IPS-15b (cell line): ENCODE measurements at regions not wholly inside any gene's neighbourhood (a gene's known extent, or its start where the extent isn't known, plus 50 kb on each side); places are given as distances from the start of the nearest gene placed in this dataset.
"Not testable (repeated sequence)": the region's sequence is repeated elsewhere in the genome, so short reads cannot be mapped to it uniquely, and the experiment has no call there.

Source experiments
- H3K27me3 ChIP-seq: one replicate; pipeline ENCODE4 v1.6.1; 2013; ENCODE audit warnings: low read length; ENCODE audit not compliant: control insufficient read depth, insufficient read depth
- H3K36me3 ChIP-seq: one replicate; pipeline ENCODE4 v1.6.1; 2013; ENCODE audit warnings: low read length; ENCODE audit not compliant: control insufficient read depth, insufficient read depth
- H3K4me1 ChIP-seq: one replicate; pipeline ENCODE4 v1.6.1; 2013; ENCODE audit warnings: mild to moderate bottlenecking, low read length; ENCODE audit not compliant: control insufficient read depth, insufficient read depth
- H3K4me3 ChIP-seq: one replicate; pipeline ENCODE4 v1.5.1; 2013; ENCODE audit warnings: low read depth, low read length
- H3K9ac ChIP-seq: one replicate; pipeline ENCODE4 v1.6.1; 2013; ENCODE audit warnings: low read depth, mild to moderate bottlenecking, low read length
- H3K9me3 ChIP-seq: one replicate; pipeline ENCODE4 v1.6.1; 2013; ENCODE audit warnings: mild to moderate bottlenecking, low read length; ENCODE audit not compliant: control insufficient read depth, insufficient read depth

- Histone ChIP-seq H3K9me3 (no peaks in the 10 kb centered on the region), H3K27me3 (no peaks in the 10 kb centered on the region), H3K4me1 (no peaks in the 10 kb centered on the region), H3K4me3 (no peak overlapping the region), H3K9ac (no peak overlapping the region), H3K36me3 (no peaks in the 10 kb centered on the region)
These were observed 680.4 kb upstream of the ITGA1 start for GRCh38 chr5:52107210-52107905.

- no peaks in the 10 kb centered on the region for H3K36me3 ChIP-seq
- H3K4me3 ChIP-seq: no peak overlapping the region
- H3K27me3 ChIP-seq: no peaks in the 10 kb centered on the region
- H3K9ac ChIP-seq: no peak overlapping the region
- H3K9me3 ChIP-seq: no peaks in the 10 kb centered on the region
- H3K4me1 ChIP-seq: no peaks in the 10 kb centered on the region
These were observed 667.9 kb upstream of the ITGA1 start for GRCh38 chr5:52119768-52120167.

- no peaks in the 10 kb centered on the region for H3K27me3 ChIP-seq
- H3K4me1 ChIP-seq: no peaks in the 10 kb centered on the region
- no peak overlapping the region for H3K4me3 ChIP-seq
- no peaks in the 10 kb centered on the region for H3K9me3 ChIP-seq
- H3K9ac ChIP-seq: no peak overlapping the region
- no peaks in the 10 kb centered on the region for H3K36me3 ChIP-seq
These were observed 655.7 kb upstream of the ITGA1 start for GRCh38 chr5:52132053-52132452.

GRCh38 chr5:52134013-52134650, 653.6 kb upstream of the ITGA1 start:
- Histone ChIP-seq H3K4me3 (no peak overlapping the region), H3K4me1 (no peaks in the 10 kb centered on the region), H3K9me3 (no peaks in the 10 kb centered on the region), H3K36me3 (no peaks in the 10 kb centered on the region), H3K27me3 (no peaks in the 10 kb centered on the region), H3K9ac (no peak overlapping the region)

GRCh38 chr5:52139888-52140615, 647.7 kb upstream of the ITGA1 start:
- Histone ChIP-seq H3K4me1 (no peaks in the 10 kb centered on the region), H3K9ac (no peak overlapping the region), H3K9me3 (no peaks in the 10 kb centered on the region), H3K4me3 (no peak overlapping the region), H3K27me3 (no peaks in the 10 kb centered on the region), H3K36me3 (no peaks in the 10 kb centered on the region)

GRCh38 chr5:52148679-52149078, 639.0 kb upstream of the ITGA1 start:
- Histone ChIP-seq H3K4me1 (peaks cover 3% of the 10 kb centered on the region), H3K36me3 (no peaks in the 10 kb centered on the region), H3K9me3 (no peaks in the 10 kb centered on the region), H3K9ac (no peak overlapping the region), H3K4me3 (no peak overlapping the region), H3K27me3 (no peaks in the 10 kb centered on the region)

GRCh38 chr5:52150501-52150900, 637.2 kb upstream of the ITGA1 start:
- Histone ChIP-seq H3K36me3 (no peaks in the 10 kb centered on the region), H3K4me3 (no peak overlapping the region), H3K9ac (no peak overlapping the region), H3K27me3 (no peaks in the 10 kb centered on the region), H3K4me1 (peaks cover 3% of the 10 kb centered on the region), H3K9me3 (no peaks in the 10 kb centered on the region)

GRCh38 chr5:52156809-52157208, 630.9 kb upstream of the ITGA1 start:
- H3K27me3 ChIP-seq, H3K4me3 ChIP-seq, H3K36me3 ChIP-seq, H3K9ac ChIP-seq, H3K4me1 ChIP-seq, H3K9me3 ChIP-seq: not testable (repeated sequence)

- not testable (repeated sequence) for H3K36me3 ChIP-seq, H3K9ac ChIP-seq, H3K4me3 ChIP-seq, H3K9me3 ChIP-seq, H3K27me3 ChIP-seq, H3K4me1 ChIP-seq
These were observed 621.9 kb upstream of the ITGA1 start for GRCh38 chr5:52165806-52166205.

- Histone ChIP-seq H3K27me3 (no peaks in the 10 kb centered on the region), H3K4me3 (no peak overlapping the region), H3K36me3 (no peaks in the 10 kb centered on the region)
These were observed 614.6 kb upstream of the ITGA1 start for GRCh38 chr5:52173133-52173532.

GRCh38 chr5:52177193-52177592, 610.5 kb upstream of the ITGA1 start:
- H3K9ac ChIP-seq: no peak overlapping the region
- H3K4me1 ChIP-seq: no peaks in the 10 kb centered on the region
- no peaks in the 10 kb centered on the region for H3K9me3 ChIP-seq
- no peaks in the 10 kb centered on the region for H3K27me3 ChIP-seq
- H3K36me3 ChIP-seq: no peaks in the 10 kb centered on the region
- H3K4me3 ChIP-seq: no peak overlapping the region

More at GRCh38 chr5:52173133-52173532, 614.6 kb upstream of the ITGA1 start:
- no peaks in the 10 kb centered on the region for H3K4me1 ChIP-seq
- no peaks in the 10 kb centered on the region for H3K9me3 ChIP-seq
- H3K9ac ChIP-seq: no peak overlapping the region

- Histone ChIP-seq H3K9ac (no peak overlapping the region), H3K36me3 (no peaks in the 10 kb centered on the region), H3K27me3 (no peaks in the 10 kb centered on the region), H3K9me3 (no peaks in the 10 kb centered on the region), H3K4me1 (no peaks in the 10 kb centered on the region), H3K4me3 (no peak overlapping the region)
These were observed 606.3 kb upstream of the ITGA1 start for GRCh38 chr5:52181403-52181802.
